SK-N-MC (cell line): ENCODE measurements at regions not wholly inside any gene's neighbourhood (a gene's known extent, or its start where the extent isn't known, plus 50 kb on each side); places are given as distances from the start of the nearest gene placed in this dataset.

Experiments
- EZH2 ChIP-seq: fragments of 200-600 bp; sonication (generic); IDR thresholded peaks from one replicate; pipeline ENCODE4 v1.6.1; 2017; ENCODE audit warnings: antibody characterized with exemption
- FOXP2 ChIP-seq: optimal IDR thresholded peaks from 2 replicates; pipeline ENCODE3; 2011; ENCODE audit warnings: mild to moderate bottlenecking, moderate library complexity; ENCODE audit not compliant: insufficient read depth; ENCODE audit errors: extremely low read length, control extremely low read depth
- POLR2AphosphoS5 ChIP-seq: IDR thresholded peaks from 2 replicates; pipeline ENCODE4 v1.6.1; 2012; ENCODE audit warnings: mild to moderate bottlenecking, low read depth, low read length, borderline replicate concordance

- TF ChIP-seq POLR2AphosphoS5 (no peak), EZH2 (no peak), FOXP2 (no peak)
These were observed 328.2 kb downstream of the GLRX3 start for GRCh38 chr10:130464426-130464825.
